MCF 10A (cell line): ENCODE measurements at regions not wholly inside any gene's neighbourhood (a gene's known extent, or its start where the extent isn't known, plus 50 kb on each side); places are given as distances from the start of the nearest gene placed in this dataset.

Experiments
- BruUV-seq: library from RNA; stranded (reverse); fragments of 400-500 nt; replicated peaks from 2 replicates; lab custom pipeline; 2021; lab: Mats Ljungman, UMichigan
- CTCF ChIA-PET: fragments of 300-600 bp; sonication (Branson Sonifier 250); formaldehyde crosslinking; extraction: SDS; loops from one replicate; lab custom pipeline; 2021; ENCODE audit warnings: antibody characterized with exemption, inconsistent platforms; lab: Yijun Ruan, JAX
- POLR2A ChIA-PET: fragments of 300-600, 350-650 bp; sonication (Branson Sonifier 250); formaldehyde crosslinking; extraction: SDS; loops from one replicate; lab custom pipeline; 2020; ENCODE audit warnings: antibody characterized with exemption, inconsistent platforms; lab: Yijun Ruan, JAX
- DNase-seq: peaks from one replicate; pipeline ENCODE4 v3.0.0-alpha.2; 2018; ENCODE audit not compliant: unreplicated experiment
- H3K27ac Mint-ChIP-seq: one replicate; pipeline ENCODE4 v1.8.0; 2022; ENCODE audit warnings: mild to moderate bottlenecking, low read depth, mixed read lengths; ENCODE audit not compliant: unreplicated experiment
- H3K27me3 Mint-ChIP-seq: one replicate; pipeline ENCODE4 v1.8.0; 2022; ENCODE audit warnings: mixed read lengths; ENCODE audit not compliant: insufficient read depth, unreplicated experiment
- H3K36me3 Mint-ChIP-seq: one replicate; pipeline ENCODE4 v1.8.0; 2022; ENCODE audit warnings: mild to moderate bottlenecking, moderate library complexity, mixed read lengths; ENCODE audit not compliant: insufficient read depth, unreplicated experiment
- H3K4me1 Mint-ChIP-seq: one replicate; pipeline ENCODE4 v1.8.0; 2022; ENCODE audit warnings: mixed read lengths; ENCODE audit not compliant: insufficient read depth, unreplicated experiment
- H3K4me3 Mint-ChIP-seq: one replicate; pipeline ENCODE4 v1.8.0; 2022; ENCODE audit warnings: mild to moderate bottlenecking, moderate library complexity, mixed read lengths; ENCODE audit not compliant: unreplicated experiment
- H3K9me3 Mint-ChIP-seq: one replicate; pipeline ENCODE4 v1.8.0; 2022; ENCODE audit warnings: mixed read lengths; ENCODE audit not compliant: unreplicated experiment
- CTCF ChIP-seq: fragments of 200-600 bp; IDR thresholded peaks from one replicate; pipeline ENCODE4 v1.8.0; 2022; ENCODE audit warnings: antibody characterized with exemption, mild to moderate bottlenecking; ENCODE audit not compliant: unreplicated experiment
- intact Hi-C: fragments of 100-400 bp; cut with micrococcal nuclease; formaldehyde crosslinking; loops from 2 replicates; pipeline ENCODE4 v1.14.1; 2022

DNA sequence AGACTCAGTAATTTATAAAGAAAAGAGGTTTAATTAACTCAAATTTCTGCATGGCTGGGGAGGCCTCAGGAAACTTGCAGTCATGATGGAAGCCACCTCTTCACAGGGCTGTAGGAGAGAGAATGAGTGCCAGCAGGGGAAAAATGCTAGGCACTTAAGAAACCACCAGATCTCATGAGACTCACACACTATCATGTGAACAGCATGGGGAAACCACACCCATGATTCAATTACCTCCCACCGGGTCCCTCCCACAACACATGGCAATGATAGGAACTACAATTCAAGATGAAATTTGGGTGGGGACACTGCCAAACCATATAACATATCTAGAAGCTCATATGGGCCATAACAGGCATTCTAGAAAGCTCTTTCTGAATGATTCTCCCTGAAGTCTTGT lies 190.3 kb downstream of the WNT5A start:
- DNase-seq, result no peak
- Mint-ChIP-seq H3K9me3 (no peaks in the 10 kb centered on the region), H3K36me3 (no peaks in the 10 kb centered on the region), H3K27me3 (peaks cover 8% of the 10 kb centered on the region), H3K4me3 (no peak overlapping the region), H3K27ac (no peak overlapping the region), H3K4me1 (peaks cover 4% of the 10 kb centered on the region)
- intact Hi-C loops, result no loop called here
- BruUV-seq, result no TSS peak
- ChIA-PET POLR2A (no interaction called here), CTCF (no interaction called here)
- TF ChIP-seq CTCF, result no peak

DNA sequence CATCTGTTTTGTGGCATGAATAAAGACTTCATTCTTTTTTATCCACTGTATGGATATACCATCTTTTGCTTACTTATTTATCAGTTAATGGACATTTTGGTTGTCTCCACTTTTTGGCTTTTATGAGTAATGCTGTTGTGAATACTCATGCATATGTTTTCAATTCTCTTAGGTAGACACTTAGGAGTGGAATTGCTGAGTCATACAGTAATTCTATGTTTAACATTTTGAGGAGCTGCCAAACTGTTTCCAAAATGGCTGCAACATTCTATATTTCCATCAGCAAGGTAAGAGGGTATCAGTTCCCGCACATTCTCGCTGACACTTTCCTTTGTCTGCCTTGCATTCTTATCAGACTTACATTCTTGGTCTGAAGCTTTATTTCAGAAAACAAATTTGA lies 191.1 kb downstream of the WNT5A start:
- Mint-ChIP-seq H3K27me3 (peaks cover 8% of the 10 kb centered on the region), H3K36me3 (no peaks in the 10 kb centered on the region), H3K27ac (no peak overlapping the region), H3K4me1 (peaks cover 4% of the 10 kb centered on the region), H3K4me3 (no peak overlapping the region), H3K9me3 (no peaks in the 10 kb centered on the region)
- intact Hi-C loops, result no loop called here
- BruUV-seq, result no TSS peak
- peak; percentile 24 for DNase-seq
- POLR2A ChIA-PET, result no interaction called here
- TF ChIP-seq CTCF, result no peak
- CTCF ChIA-PET, result no interaction called here

DNA sequence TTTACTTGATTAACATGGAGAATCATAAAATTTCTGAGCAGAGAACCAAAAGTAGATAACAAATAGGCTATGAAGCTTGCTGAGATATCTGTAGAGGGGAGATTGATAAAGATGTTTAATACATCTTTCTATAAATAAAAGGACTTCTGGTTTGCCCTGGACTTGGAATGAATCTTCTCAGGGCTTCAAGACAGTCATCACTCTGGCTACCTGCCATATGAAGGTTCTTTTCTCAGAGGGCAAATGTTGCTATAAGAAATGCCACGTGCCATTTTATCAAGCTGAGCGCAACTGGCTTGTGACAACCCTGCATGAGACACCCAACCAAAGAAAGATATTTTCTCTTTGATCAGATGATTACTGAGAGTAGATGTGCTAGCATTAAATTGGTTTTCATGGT lies 192.5 kb downstream of the WNT5A start:
- H3K27ac Mint-ChIP-seq, result no peak overlapping the region
- intact Hi-C loops, result no loop called here
- H3K4me3 Mint-ChIP-seq, result no peak overlapping the region
- no peaks in the 10 kb centered on the region for H3K9me3 Mint-ChIP-seq
- CTCF ChIA-PET, result interaction anchor here (1.0 to 1.1 kb wide), 2 partner anchors 20 to 24 kb away, joined by 3 to 4 read pairs; no protein-coding TSS in a partner anchor
- H3K27me3 Mint-ChIP-seq, result no peaks in the 10 kb centered on the region
- no peaks in the 10 kb centered on the region for H3K36me3 Mint-ChIP-seq
- BruUV-seq, result no TSS peak
- H3K4me1 Mint-ChIP-seq, result peaks cover 4% of the 10 kb centered on the region
- POLR2A ChIA-PET, result no interaction called here
- no peak for TF ChIP-seq CTCF
- DNase-seq, result peak; percentile 9

GRCh38 chr3:55292360-55292759 lies 194.7 kb downstream of the WNT5A start:
- intact Hi-C loops, result no loop called here
- BruUV-seq, result no TSS peak
- POLR2A ChIA-PET, result no interaction called here
- no peaks in the 10 kb centered on the region for H3K27me3 Mint-ChIP-seq
- DNase-seq, result no peak
- H3K27ac Mint-ChIP-seq, result no peak overlapping the region
- H3K4me3 Mint-ChIP-seq, result no peak overlapping the region
- TF ChIP-seq CTCF, result no peak
- no peaks in the 10 kb centered on the region for H3K9me3 Mint-ChIP-seq
- no peaks in the 10 kb centered on the region for H3K36me3 Mint-ChIP-seq
- CTCF ChIA-PET, result interaction anchor here (0.5 kb wide), 1 partner anchor 260 kb away, joined by 4 read pairs; no protein-coding TSS in a partner anchor
- peaks cover 4% of the 10 kb centered on the region for H3K4me1 Mint-ChIP-seq
